ENCODE measurements at regions not wholly inside any gene's neighbourhood (a gene's known extent, or its start where the extent isn't known, plus 50 kb on each side); places are given as distances from the start of the nearest gene placed in this dataset.

DNA sequence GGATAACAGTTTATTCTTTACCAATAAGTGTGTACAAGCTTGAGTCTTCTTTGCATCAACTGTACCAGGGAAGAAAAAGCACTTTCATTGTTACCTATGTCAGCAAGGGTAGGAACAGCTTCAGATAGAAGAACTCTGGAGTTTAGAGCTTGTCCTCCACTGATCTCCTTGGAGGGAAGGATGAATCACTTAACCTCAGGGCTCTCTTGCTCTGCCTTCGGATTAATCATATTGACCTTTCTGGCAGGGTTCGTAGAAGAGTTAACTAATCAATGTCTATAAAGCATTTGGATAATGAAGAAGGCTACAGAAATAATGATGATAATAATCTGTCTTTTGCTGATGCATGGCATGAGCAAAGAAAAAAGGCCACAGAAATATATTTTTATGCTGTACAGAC lies 339.5 kb upstream of the TPK1 start:
- no peak for TF ChIP-seq POLR2A (IDR thresholded peaks at IDR 0.05)
- no peak for TF ChIP-seq CTCF (IDR thresholded peaks at IDR 0.05)

All from Peyer's patch (tissue), 4 donors.